CD4-positive, alpha-beta memory T cell (primary cell): ENCODE measurements at regions not wholly inside any gene's neighbourhood (a gene's known extent, or its start where the extent isn't known, plus 50 kb on each side); places are given as distances from the start of the nearest gene placed in this dataset.

ENCODE experiments used
- CTCF ChIA-PET: fragments of 350-600 bp; sonication (Branson Sonifier 250); formaldehyde crosslinking; loops from one replicate; lab custom pipeline; 2021; ENCODE audit warnings: inconsistent platforms; ENCODE audit not compliant: partially characterized antibody; lab: Charles Lee
- POLR2A ChIA-PET: fragments of 350-600 bp; sonication (Branson Sonifier 250); formaldehyde crosslinking; loops from one replicate; lab custom pipeline; 2021; ENCODE audit not compliant: partially characterized antibody; lab: Charles Lee
- DNase-seq, 5 donors: peaks; one replicate each; pipeline versions ENCODE4 v3.0.0 to v3.0.0-alpha.2; 2020 to 2022; ENCODE audit warnings: mixed read lengths in 1 of 5
- H3K27ac ChIP-seq: one replicate; pipeline ENCODE4 v1.7.0; 2013; ENCODE audit warnings: low read depth, low read length
- H3K27me3 ChIP-seq: 2 replicates; pipeline ENCODE4 v1.7.0; 2013; ENCODE audit warnings: mild to moderate bottlenecking, low read length, moderate library complexity; ENCODE audit not compliant: insufficient read depth
- H3K36me3 ChIP-seq: 2 replicates; pipeline ENCODE4 v1.7.0; 2013; ENCODE audit warnings: mild to moderate bottlenecking, low read length, moderate library complexity; ENCODE audit not compliant: insufficient read depth
- H3K4me1 ChIP-seq: 2 replicates; pipeline ENCODE4 v1.7.0; 2013; ENCODE audit warnings: mild to moderate bottlenecking, low read length, moderate library complexity; ENCODE audit not compliant: insufficient read depth
- H3K4me3 ChIP-seq, 2 donors: one replicate each; pipeline ENCODE4 v1.7.0; 2013; ENCODE audit warnings: low read length in 2 of 2, mild to moderate bottlenecking in 1 of 2
- H3K9me3 ChIP-seq, 2 donors: one replicate each; pipeline ENCODE4 v1.7.0; 2013; ENCODE audit warnings: low read length in 2 of 2, control low read depth in 1 of 2; ENCODE audit not compliant: control insufficient read depth in 1 of 2
- H3K27ac Mint-ChIP-seq, 7 donors: one replicate each; pipeline ENCODE4 v1.8.0; 2020 to 2021; ENCODE audit warnings: mixed read lengths in 7 of 7, mild to moderate bottlenecking in 6 of 7, inconsistent platforms in 3 of 7, moderate library complexity in 3 of 7
- H3K27me3 Mint-ChIP-seq, 2 donors: one replicate each; pipeline ENCODE4 v1.8.0; 2020 to 2021; ENCODE audit warnings: mixed read lengths in 2 of 2
- H3K36me3 Mint-ChIP-seq, 2 donors: one replicate each; pipeline ENCODE4 v1.8.0; 2020 to 2021; ENCODE audit warnings: mixed read lengths in 2 of 2, inconsistent platforms in 1 of 2, mild to moderate bottlenecking in 1 of 2
- H3K4me1 Mint-ChIP-seq, 4 donors: one replicate each; pipeline ENCODE4 v1.8.0; 2020 to 2021; ENCODE audit warnings: mixed read lengths in 4 of 4, mild to moderate bottlenecking in 1 of 4
- H3K4me3 Mint-ChIP-seq, 8 donors: one replicate each; pipeline ENCODE4 v1.8.0; 2020 to 2021; ENCODE audit warnings: mixed read lengths in 8 of 8, mild to moderate bottlenecking in 7 of 8, moderate library complexity in 6 of 8, inconsistent platforms in 3 of 8
- H3K9me3 Mint-ChIP-seq, 8 donors: one replicate each; pipeline ENCODE4 v1.8.0; 2020 to 2021; ENCODE audit warnings: mixed read lengths in 8 of 8, mild to moderate bottlenecking in 5 of 8, inconsistent platforms in 3 of 8, moderate library complexity in 1 of 8
- intact Hi-C: fragments of 100-400 bp; cut with micrococcal nuclease; formaldehyde crosslinking; loops from one replicate; pipeline ENCODE4 v1.15.1; 2023

- Mint-ChIP-seq H3K4me3 (no peak overlapping the region), H3K4me1 (peaks cover 0 to 3% (median under 1%) of the 10 kb centered on the region in 4 donors), H3K27me3 (no peaks in the 10 kb centered on the region), H3K9me3 (no peaks in the 10 kb centered on the region), H3K36me3 (peaks cover 35 to 39% of the 10 kb centered on the region in 2 donors), H3K27ac (peak overlapping the region in 1 of 7 donors; percentile 70)
- H3K4me3 ChIP-seq: no peak overlapping the region
- H3K27me3 ChIP-seq: no peaks in the 10 kb centered on the region
- H3K9me3 ChIP-seq: no peaks in the 10 kb centered on the region
- H3K27ac ChIP-seq: no peak overlapping the region
- ChIA-PET CTCF (no interaction called here), POLR2A (no interaction called here)
- peaks cover 3% of the 10 kb centered on the region for H3K36me3 ChIP-seq
- H3K4me1 ChIP-seq: no peaks in the 10 kb centered on the region
- DNase-seq: no peak
- intact Hi-C loops: no loop called here
These were observed 450.5 kb downstream of the KLF12 start for GRCh38 chr13:73683746-73684145.

GRCh38 chr13:73681779-73682178 lies 452.4 kb downstream of the KLF12 start:
- H3K36me3 Mint-ChIP-seq: peaks cover 30 to 32% of the 10 kb centered on the region in 2 donors
- no peaks in the 10 kb centered on the region for H3K27me3 Mint-ChIP-seq
- no peak overlapping the region for H3K4me3 Mint-ChIP-seq
- ChIA-PET POLR2A (no interaction called here), CTCF (interaction anchor here (1.3 kb wide), 1 partner anchor 19 kb away, joined by 3 read pairs; no protein-coding TSS in a partner anchor)
- H3K4me1 Mint-ChIP-seq: peaks cover 0 to 3% (median under 1%) of the 10 kb centered on the region in 4 donors
- Histone ChIP-seq H3K27me3 (no peaks in the 10 kb centered on the region), H3K9me3 (no peaks in the 10 kb centered on the region), H3K4me3 (no peak overlapping the region), H3K36me3 (no peaks in the 10 kb centered on the region), H3K4me1 (no peaks in the 10 kb centered on the region), H3K27ac (no peak overlapping the region)
- DNase-seq: no peak
- intact Hi-C loops: no loop called here
- H3K27ac Mint-ChIP-seq: peak overlapping the region in 1 of 7 donors; percentile 72
- no peaks in the 10 kb centered on the region for H3K9me3 Mint-ChIP-seq

GRCh38 chr13:73681015-73681414 lies 453.2 kb downstream of the KLF12 start:
- Histone ChIP-seq H3K4me1 (no peaks in the 10 kb centered on the region), H3K9me3 (no peaks in the 10 kb centered on the region), H3K27ac (no peak overlapping the region), H3K4me3 (no peak overlapping the region), H3K36me3 (no peaks in the 10 kb centered on the region), H3K27me3 (no peaks in the 10 kb centered on the region)
- Mint-ChIP-seq H3K9me3 (no peaks in the 10 kb centered on the region), H3K27ac (peak overlapping the region in 1 of 7 donors; percentile 17), H3K4me1 (peaks cover 0 to 3% (median under 1%) of the 10 kb centered on the region in 4 donors), H3K4me3 (no peak overlapping the region), H3K36me3 (peaks cover 26 to 31% of the 10 kb centered on the region in 2 donors), H3K27me3 (no peaks in the 10 kb centered on the region)
- ChIA-PET CTCF (interaction anchor here (1.3 kb wide), 1 partner anchor 19 kb away, joined by 3 read pairs; no protein-coding TSS in a partner anchor), POLR2A (no interaction called here)
- DNase-seq: no peak
- intact Hi-C loops: no loop called here

GRCh38 chr13:73677048-73677601 lies 457.1 kb downstream of the KLF12 start:
- intact Hi-C loops: no loop called here
- Histone ChIP-seq H3K36me3 (no peaks in the 10 kb centered on the region), H3K4me3 (no peak overlapping the region), H3K27ac (no peak overlapping the region), H3K4me1 (no peaks in the 10 kb centered on the region), H3K27me3 (no peaks in the 10 kb centered on the region), H3K9me3 (no peaks in the 10 kb centered on the region)
- ChIA-PET CTCF (no interaction called here), POLR2A (no interaction called here)
- peaks cover 0 to 1% (median under 1%) of the 10 kb centered on the region in 4 donors for H3K4me1 Mint-ChIP-seq
- no peaks in the 10 kb centered on the region for H3K9me3 Mint-ChIP-seq
- H3K36me3 Mint-ChIP-seq: peaks cover 7 to 13% of the 10 kb centered on the region in 2 donors
- DNase-seq: no peak
- H3K27ac Mint-ChIP-seq: no peak overlapping the region
- no peak overlapping the region for H3K4me3 Mint-ChIP-seq
- no peaks in the 10 kb centered on the region for H3K27me3 Mint-ChIP-seq

GRCh38 chr13:73676550-73677047 lies 457.6 kb downstream of the KLF12 start:
- H3K27me3 ChIP-seq: no peaks in the 10 kb centered on the region
- H3K4me3 Mint-ChIP-seq: no peak overlapping the region
- H3K27me3 Mint-ChIP-seq: no peaks in the 10 kb centered on the region
- no peaks in the 10 kb centered on the region for H3K9me3 Mint-ChIP-seq
- peaks cover 4 to 9% of the 10 kb centered on the region in 2 donors for H3K36me3 Mint-ChIP-seq
- ChIA-PET CTCF (no interaction called here), POLR2A (no interaction called here)
- DNase-seq: no peak
- no peak overlapping the region for H3K27ac Mint-ChIP-seq
- intact Hi-C loops: no loop called here
- H3K4me1 ChIP-seq: no peaks in the 10 kb centered on the region
- H3K36me3 ChIP-seq: no peaks in the 10 kb centered on the region
- H3K4me3 ChIP-seq: no peak overlapping the region
- H3K27ac ChIP-seq: no peak overlapping the region
- no peaks in the 10 kb centered on the region for H3K9me3 ChIP-seq
- H3K4me1 Mint-ChIP-seq: peaks cover 0 to 1% (median under 1%) of the 10 kb centered on the region in 4 donors

GRCh38 chr13:73675821-73676220 lies 458.4 kb downstream of the KLF12 start:
- POLR2A ChIA-PET: no interaction called here
- intact Hi-C loops: no loop called here
- H3K4me3 Mint-ChIP-seq: no peak overlapping the region
- Histone ChIP-seq H3K27ac (no peak overlapping the region), H3K27me3 (no peaks in the 10 kb centered on the region), H3K9me3 (no peaks in the 10 kb centered on the region), H3K36me3 (no peaks in the 10 kb centered on the region), H3K4me3 (no peak overlapping the region), H3K4me1 (no peaks in the 10 kb centered on the region)
- H3K27ac Mint-ChIP-seq: no peak overlapping the region
- no peaks in the 10 kb centered on the region for H3K27me3 Mint-ChIP-seq
- H3K4me1 Mint-ChIP-seq: peaks cover 0 to 1% (median 0%) of the 10 kb centered on the region in 4 donors
- H3K36me3 Mint-ChIP-seq: peaks cover 4 to 6% of the 10 kb centered on the region in 2 donors
- DNase-seq: no peak
- CTCF ChIA-PET: no interaction called here
- H3K9me3 Mint-ChIP-seq: no peaks in the 10 kb centered on the region

GRCh38 chr13:73674570-73674969 lies 459.6 kb downstream of the KLF12 start:
- H3K36me3 ChIP-seq: no peaks in the 10 kb centered on the region
- ChIA-PET POLR2A (no interaction called here), CTCF (no interaction called here)
- peaks cover 0 to 1% (median 0%) of the 10 kb centered on the region in 4 donors for H3K4me1 Mint-ChIP-seq
- no peak overlapping the region for H3K27ac Mint-ChIP-seq
- intact Hi-C loops: no loop called here
- no peaks in the 10 kb centered on the region for H3K9me3 ChIP-seq
- H3K27me3 Mint-ChIP-seq: no peaks in the 10 kb centered on the region
- no peak for DNase-seq
- H3K36me3 Mint-ChIP-seq: no peaks in the 10 kb centered on the region
- H3K9me3 Mint-ChIP-seq: no peaks in the 10 kb centered on the region
- no peak overlapping the region for H3K4me3 Mint-ChIP-seq
- H3K27ac ChIP-seq: no peak overlapping the region
- H3K27me3 ChIP-seq: no peaks in the 10 kb centered on the region
- no peak overlapping the region for H3K4me3 ChIP-seq
- H3K4me1 ChIP-seq: no peaks in the 10 kb centered on the region
